A673 (cell line): ENCODE measurements at regions not wholly inside any gene's neighbourhood (a gene's known extent, or its start where the extent isn't known, plus 50 kb on each side); places are given as distances from the start of the nearest gene placed in this dataset.

Experiments
- BruUV-seq: library from RNA; stranded (reverse); fragments of 400-500 nt; replicated peaks from 2 replicates; lab custom pipeline; 2021; lab: Mats Ljungman, UMichigan
- CTCF ChIA-PET: fragments of 300-600 bp; sonication (Branson Sonifier 250); formaldehyde crosslinking; loops from one replicate; lab custom pipeline; 2022; ENCODE audit warnings: antibody characterized with exemption; lab: Charles Lee
- POLR2A ChIA-PET: fragments of 300-600 bp; sonication (Branson Sonifier 250); formaldehyde crosslinking; loops from one replicate; lab custom pipeline; 2022; ENCODE audit warnings: antibody characterized with exemption; ENCODE audit not compliant: low non-redundant PET; lab: Charles Lee
- DNase-seq: peaks from one replicate; pipeline ENCODE4 v3.0.0-alpha.2; 2015; ENCODE audit warnings: low spot score
- H3K27ac ChIP-seq: fragments of 200-600 bp; sonication (generic); 2 replicates; pipeline ENCODE4 v1.5.1; 2016; ENCODE audit warnings: mixed run types, low read depth, mild to moderate bottlenecking, mixed read lengths, antibody characterized with exemption, low read length; ENCODE audit not compliant: poor library complexity, severe bottlenecking
- H3K27me3 ChIP-seq: fragments of 200-600 bp; sonication (generic); replicated peaks from 2 replicates; pipeline ENCODE4 v1.6.1; 2017; ENCODE audit warnings: mixed run types, low read depth, mild to moderate bottlenecking, mixed read lengths, antibody characterized with exemption, low read length; ENCODE audit not compliant: insufficient read depth, poor library complexity
- H3K36me3 ChIP-seq: fragments of 200-600 bp; sonication (generic); 2 replicates; pipeline ENCODE4 v1.6.1; 2016; ENCODE audit warnings: mixed run types, mild to moderate bottlenecking, mixed read lengths, antibody characterized with exemption, low read length; ENCODE audit not compliant: insufficient read depth, poor library complexity, severe bottlenecking
- H3K4me1 ChIP-seq: fragments of 200-600 bp; sonication (generic); 2 replicates; pipeline ENCODE4 v1.6.1; 2017; ENCODE audit warnings: mixed run types, mild to moderate bottlenecking, mixed read lengths, antibody characterized with exemption, low read length; ENCODE audit not compliant: insufficient read depth, poor library complexity, severe bottlenecking
- H3K4me3 ChIP-seq: fragments of 200-600 bp; sonication (generic); 2 replicates; pipeline ENCODE4 v1.5.1; 2016; ENCODE audit warnings: low read depth, mixed run types, mild to moderate bottlenecking, mixed read lengths, low read length; ENCODE audit not compliant: poor library complexity, severe bottlenecking
- H3K9me3 ChIP-seq: fragments of 200-600 bp; sonication (generic); 2 replicates; pipeline ENCODE4 v1.6.1; 2016; ENCODE audit warnings: mixed run types, low read depth, mild to moderate bottlenecking, mixed read lengths, antibody characterized with exemption, low read length; ENCODE audit not compliant: poor library complexity, severe bottlenecking
- CTCF ChIP-seq: fragments of 300-800, 200-600 bp; sonication (generic); conservative IDR thresholded peaks from 2 replicates; pipeline ENCODE4 v1.5.1; 2017; ENCODE audit warnings: low read depth, mild to moderate bottlenecking, antibody characterized with exemption, low read length, moderate library complexity, mixed read lengths
- EZH2 ChIP-seq: fragments of 200-600 bp; sonication (generic); IDR thresholded peaks from 2 replicates; pipeline ENCODE4 v1.6.1; 2017; ENCODE audit warnings: borderline replicate concordance, low read depth, mild to moderate bottlenecking, mixed read lengths, antibody characterized with exemption, low read length; ENCODE audit not compliant: poor library complexity, severe bottlenecking
- intact Hi-C: fragments of 100-400 bp; cut with micrococcal nuclease; formaldehyde crosslinking; loops from one replicate; pipeline ENCODE4 v1.10.0; 2022; ENCODE audit not compliant: unreplicated experiment

DNA sequence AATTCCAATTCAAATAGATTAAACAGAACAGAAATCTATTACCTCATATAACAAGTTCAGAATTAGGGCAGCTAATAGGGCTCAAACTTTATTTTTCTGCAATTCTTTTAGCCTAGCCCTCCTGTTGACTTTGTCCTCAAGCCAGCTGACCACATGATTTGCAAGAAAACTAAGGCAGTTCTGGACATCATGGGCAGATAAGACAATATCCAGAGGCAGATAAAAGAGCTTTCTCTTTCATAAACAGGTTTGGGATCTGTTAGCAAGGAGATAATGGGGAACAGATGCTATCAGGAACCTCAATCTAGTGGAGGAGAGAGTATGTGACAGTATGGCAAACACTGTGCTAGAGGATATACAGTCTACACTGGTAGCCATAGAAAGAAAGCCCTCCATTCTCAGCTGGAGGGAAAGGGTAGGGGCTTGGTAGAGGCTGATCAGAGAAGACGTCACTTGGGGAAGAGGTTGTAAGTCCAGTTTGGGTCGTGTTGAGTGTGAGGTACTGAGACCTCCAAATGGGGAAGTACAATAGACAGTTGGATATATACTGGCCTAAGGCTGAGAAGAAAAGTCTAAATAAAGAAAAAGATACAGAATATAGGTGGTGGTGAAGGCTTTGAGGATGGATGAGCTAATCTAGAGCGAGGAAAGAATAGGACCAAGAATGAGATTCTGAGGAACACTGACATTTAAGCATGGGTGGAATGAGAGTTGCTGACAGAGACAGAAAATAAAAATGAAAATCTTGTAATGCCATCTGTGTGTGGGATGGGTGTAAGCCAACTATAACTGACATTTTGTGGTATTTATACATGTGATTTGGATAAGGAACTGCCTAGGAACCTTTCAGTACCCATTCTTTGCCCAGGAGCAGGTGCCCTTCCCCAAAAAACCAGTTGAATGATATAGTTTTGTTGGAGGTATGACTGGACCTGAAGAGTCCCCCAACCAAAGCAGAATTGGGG lies 67.4 kb downstream of the CYB561 start:
- Histone ChIP-seq H3K27ac (no peak overlapping the region), H3K27me3 (no peaks in the 10 kb centered on the region), H3K9me3 (no peaks in the 10 kb centered on the region), H3K4me3 (no peak overlapping the region), H3K4me1 (no peaks in the 10 kb centered on the region), H3K36me3 (no peaks in the 10 kb centered on the region)
- no peak for DNase-seq
- no peak for TF ChIP-seq CTCF
- no peak for TF ChIP-seq EZH2
- ChIA-PET CTCF (no interaction called here), POLR2A (no interaction called here)
- BruUV-seq = no TSS peak
- intact Hi-C loops = no loop called here

GRCh38 chr17:63379636-63380035 lies 66.5 kb downstream of the CYB561 start:
- no peaks in the 10 kb centered on the region for H3K36me3 ChIP-seq
- no peaks in the 10 kb centered on the region for H3K27me3 ChIP-seq
- H3K27ac ChIP-seq = no peak overlapping the region
- no peak for DNase-seq
- intact Hi-C loops = no loop called here
- no peaks in the 10 kb centered on the region for H3K4me1 ChIP-seq
- TF ChIP-seq CTCF (no peak), EZH2 (no peak)
- H3K9me3 ChIP-seq = no peaks in the 10 kb centered on the region
- no peak overlapping the region for H3K4me3 ChIP-seq
- ChIA-PET CTCF (no interaction called here), POLR2A (no interaction called here)
- no TSS peak for BruUV-seq

- Histone ChIP-seq H3K4me1 (no peaks in the 10 kb centered on the region), H3K36me3 (no peaks in the 10 kb centered on the region), H3K4me3 (no peak overlapping the region), H3K27ac (no peak overlapping the region), H3K27me3 (no peaks in the 10 kb centered on the region), H3K9me3 (no peaks in the 10 kb centered on the region)
- ChIA-PET POLR2A (no interaction called here), CTCF (no interaction called here)
- DNase-seq = no peak
- no peak for TF ChIP-seq EZH2
- TF ChIP-seq CTCF = no peak
- intact Hi-C loops = no loop called here
- BruUV-seq = no TSS peak
Measured at GRCh38 chr17:63381101-63381729, 64.9 kb downstream of the CYB561 start.
